HCT116 (cell line): ENCODE measurements at regions not wholly inside any gene's neighbourhood (a gene's known extent, or its start where the extent isn't known, plus 50 kb on each side); places are given as distances from the start of the nearest gene placed in this dataset.

ENCODE experiments used
- CBX3 ChIP-seq: IDR thresholded peaks from 2 replicates; pipeline ENCODE4 v1.6.1; 2012; ENCODE audit warnings: low read depth
- CEBPB ChIP-seq: IDR thresholded peaks from 2 replicates; pipeline ENCODE4 v1.6.1; 2012; ENCODE audit warnings: low read depth
- EGR1 ChIP-seq: IDR thresholded peaks from 2 replicates; pipeline ENCODE4 v1.6.1; 2012; ENCODE audit warnings: low read depth
- EZH2 ChIP-seq: fragments of 200-600 bp; sonication (generic); IDR thresholded peaks from 2 replicates; pipeline ENCODE4 v1.6.1; 2017; ENCODE audit warnings: antibody characterized with exemption, mixed run types
- JUND ChIP-seq: IDR thresholded peaks from 2 replicates; pipeline ENCODE4 v1.6.1; 2012
- POLR2A ChIP-seq: IDR thresholded peaks from 2 replicates; pipeline ENCODE4 v1.7.0; 2011; ENCODE audit warnings: borderline replicate concordance; ENCODE audit not compliant: insufficient read depth, insufficient read length; ENCODE audit errors: extremely low read depth
- POLR2AphosphoS5 ChIP-seq: IDR thresholded peaks from 2 replicates; pipeline ENCODE4 v1.6.1; 2011; ENCODE audit warnings: mild to moderate bottlenecking, low read depth, low read length, moderate library complexity
- RAD21 ChIP-seq: IDR thresholded peaks from 2 replicates; pipeline ENCODE4 v1.6.1; 2012; ENCODE audit warnings: low read depth, mild to moderate bottlenecking
- YY1 ChIP-seq: IDR thresholded peaks from 2 replicates; pipeline ENCODE4 v1.6.1; 2011; ENCODE audit warnings: low read length, low read depth, moderate library complexity, mild to moderate bottlenecking; ENCODE audit not compliant: insufficient replicate concordance; ENCODE audit errors: extremely low read depth
- ZFX ChIP-seq: fragments of 450-650 bp; IDR thresholded peaks from 2 replicates; pipeline ENCODE4 v1.6.1; 2017
- TF ChIP-seq, protein P1 (sequence below), 3 experiments: fragments of 200-600 bp in 1 of 3; sonication (generic) in 1 of 3; IDR thresholded peaks in 2 of 3; conservative IDR thresholded peaks in 1 of 3; 2 replicates each; pipeline ENCODE4 v1.5.1; 2012 to 2017; ENCODE audit warnings: low read depth in 2 of 3, low read length in 2 of 3, antibody characterized with exemption in 1 of 3, borderline replicate concordance in 1 of 3, control low read depth in 1 of 3, mild to moderate bottlenecking in 1 of 3, mixed read lengths in 1 of 3, mixed run types in 1 of 3, moderate library complexity in 1 of 3; ENCODE audit not compliant: insufficient read depth in 1 of 3
- TF ChIP-seq, protein P2 (sequence below): IDR thresholded peaks from 2 replicates; pipeline ENCODE4 v1.6.1; 2012
- TF ChIP-seq, protein P3 (sequence below): IDR thresholded peaks from 2 replicates; pipeline ENCODE4 v1.6.1; 2012; ENCODE audit warnings: low read depth
- TF ChIP-seq, protein P4 (sequence below): IDR thresholded peaks from 2 replicates; pipeline ENCODE4 v1.6.1; 2012

DNA sequence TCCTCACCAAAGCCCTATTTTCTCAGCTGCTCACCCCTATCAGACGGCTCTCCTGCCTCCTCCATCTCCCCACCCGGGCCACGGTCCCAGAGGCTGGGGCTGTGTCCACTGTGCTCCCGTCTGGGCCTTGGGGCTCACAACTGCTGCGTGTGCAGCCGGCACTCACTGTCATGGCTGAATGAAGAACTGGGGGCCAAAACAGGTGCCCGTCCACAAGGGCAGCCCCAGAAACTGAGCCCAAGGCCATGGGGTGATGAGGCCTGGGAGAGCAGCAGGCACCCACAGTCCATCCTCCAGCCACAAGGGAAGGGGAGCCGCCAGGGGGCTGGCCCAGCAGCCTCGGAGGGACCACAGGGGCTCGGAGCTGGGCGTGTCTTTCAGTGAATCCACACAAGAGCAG lies 159.5 kb downstream of the DLL1 start:
- no peak for TF ChIP-seq EZH2
- TF ChIP-seq, protein P1, sequence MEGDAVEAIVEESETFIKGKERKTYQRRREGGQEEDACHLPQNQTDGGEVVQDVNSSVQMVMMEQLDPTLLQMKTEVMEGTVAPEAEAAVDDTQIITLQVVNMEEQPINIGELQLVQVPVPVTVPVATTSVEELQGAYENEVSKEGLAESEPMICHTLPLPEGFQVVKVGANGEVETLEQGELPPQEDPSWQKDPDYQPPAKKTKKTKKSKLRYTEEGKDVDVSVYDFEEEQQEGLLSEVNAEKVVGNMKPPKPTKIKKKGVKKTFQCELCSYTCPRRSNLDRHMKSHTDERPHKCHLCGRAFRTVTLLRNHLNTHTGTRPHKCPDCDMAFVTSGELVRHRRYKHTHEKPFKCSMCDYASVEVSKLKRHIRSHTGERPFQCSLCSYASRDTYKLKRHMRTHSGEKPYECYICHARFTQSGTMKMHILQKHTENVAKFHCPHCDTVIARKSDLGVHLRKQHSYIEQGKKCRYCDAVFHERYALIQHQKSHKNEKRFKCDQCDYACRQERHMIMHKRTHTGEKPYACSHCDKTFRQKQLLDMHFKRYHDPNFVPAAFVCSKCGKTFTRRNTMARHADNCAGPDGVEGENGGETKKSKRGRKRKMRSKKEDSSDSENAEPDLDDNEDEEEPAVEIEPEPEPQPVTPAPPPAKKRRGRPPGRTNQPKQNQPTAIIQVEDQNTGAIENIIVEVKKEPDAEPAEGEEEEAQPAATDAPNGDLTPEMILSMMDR (IDR thresholded peaks at IDR 0.05 in 2 of 3, conservative IDR thresholded peaks at IDR 0.05 in 1 of 3; ENCODE audit: borderline replicate concordance in 1 of 3, insufficient read depth in 1 of 3, low read depth in 2 of 3, low read length in 2 of 3) = no peak
- no peak for TF ChIP-seq JUND
- TF ChIP-seq POLR2AphosphoS5 = no peak
- no peak for TF ChIP-seq EGR1
- TF ChIP-seq, protein P2, sequence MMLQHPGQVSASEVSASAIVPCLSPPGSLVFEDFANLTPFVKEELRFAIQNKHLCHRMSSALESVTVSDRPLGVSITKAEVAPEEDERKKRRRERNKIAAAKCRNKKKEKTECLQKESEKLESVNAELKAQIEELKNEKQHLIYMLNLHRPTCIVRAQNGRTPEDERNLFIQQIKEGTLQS = no peak
- no peak for TF ChIP-seq ZFX
- no peak for TF ChIP-seq YY1
- no peak for TF ChIP-seq RAD21
- TF ChIP-seq POLR2A = no peak
- TF ChIP-seq, protein P3, sequence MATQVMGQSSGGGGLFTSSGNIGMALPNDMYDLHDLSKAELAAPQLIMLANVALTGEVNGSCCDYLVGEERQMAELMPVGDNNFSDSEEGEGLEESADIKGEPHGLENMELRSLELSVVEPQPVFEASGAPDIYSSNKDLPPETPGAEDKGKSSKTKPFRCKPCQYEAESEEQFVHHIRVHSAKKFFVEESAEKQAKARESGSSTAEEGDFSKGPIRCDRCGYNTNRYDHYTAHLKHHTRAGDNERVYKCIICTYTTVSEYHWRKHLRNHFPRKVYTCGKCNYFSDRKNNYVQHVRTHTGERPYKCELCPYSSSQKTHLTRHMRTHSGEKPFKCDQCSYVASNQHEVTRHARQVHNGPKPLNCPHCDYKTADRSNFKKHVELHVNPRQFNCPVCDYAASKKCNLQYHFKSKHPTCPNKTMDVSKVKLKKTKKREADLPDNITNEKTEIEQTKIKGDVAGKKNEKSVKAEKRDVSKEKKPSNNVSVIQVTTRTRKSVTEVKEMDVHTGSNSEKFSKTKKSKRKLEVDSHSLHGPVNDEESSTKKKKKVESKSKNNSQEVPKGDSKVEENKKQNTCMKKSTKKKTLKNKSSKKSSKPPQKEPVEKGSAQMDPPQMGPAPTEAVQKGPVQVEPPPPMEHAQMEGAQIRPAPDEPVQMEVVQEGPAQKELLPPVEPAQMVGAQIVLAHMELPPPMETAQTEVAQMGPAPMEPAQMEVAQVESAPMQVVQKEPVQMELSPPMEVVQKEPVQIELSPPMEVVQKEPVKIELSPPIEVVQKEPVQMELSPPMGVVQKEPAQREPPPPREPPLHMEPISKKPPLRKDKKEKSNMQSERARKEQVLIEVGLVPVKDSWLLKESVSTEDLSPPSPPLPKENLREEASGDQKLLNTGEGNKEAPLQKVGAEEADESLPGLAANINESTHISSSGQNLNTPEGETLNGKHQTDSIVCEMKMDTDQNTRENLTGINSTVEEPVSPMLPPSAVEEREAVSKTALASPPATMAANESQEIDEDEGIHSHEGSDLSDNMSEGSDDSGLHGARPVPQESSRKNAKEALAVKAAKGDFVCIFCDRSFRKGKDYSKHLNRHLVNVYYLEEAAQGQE = no peak
- TF ChIP-seq CBX3 = no peak
- TF ChIP-seq, protein P4, sequence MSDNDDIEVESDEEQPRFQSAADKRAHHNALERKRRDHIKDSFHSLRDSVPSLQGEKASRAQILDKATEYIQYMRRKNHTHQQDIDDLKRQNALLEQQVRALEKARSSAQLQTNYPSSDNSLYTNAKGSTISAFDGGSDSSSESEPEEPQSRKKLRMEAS = no peak
- TF ChIP-seq CEBPB = no peak
